AG09309 (cell line): ENCODE measurements at regions not wholly inside any gene's neighbourhood (a gene's known extent, or its start where the extent isn't known, plus 50 kb on each side); places are given as distances from the start of the nearest gene placed in this dataset.

Experiments
- DNase-seq: peaks from one replicate; pipeline ENCODE4 v3.0.0-alpha.2; 2010; ENCODE audit warnings: low read depth
- H3K4me3 ChIP-seq: 2 replicates; pipeline ENCODE4 v1.5.1; 2011; ENCODE audit warnings: mild to moderate bottlenecking, low read depth, low read length, moderate library complexity; ENCODE audit not compliant: control insufficient read depth
- CTCF ChIP-seq: IDR thresholded peaks from 2 replicates; pipeline ENCODE4 v1.5.1; 2011; ENCODE audit warnings: mild to moderate bottlenecking, low read depth, low read length, inconsistent platforms; ENCODE audit not compliant: insufficient read depth, control insufficient read depth; ENCODE audit errors: missing control alignments

- TF ChIP-seq CTCF = no peak
- no peak overlapping the region for H3K4me3 ChIP-seq
- DNase-seq = no peak
These were observed 101.4 kb downstream of the SIPA1L2 start for GRCh38 chr1:232528472-232529089.

- H3K4me3 ChIP-seq = no peak overlapping the region
- no peak for TF ChIP-seq CTCF
- no peak for DNase-seq
These were observed 105.9 kb downstream of the SIPA1L2 start for GRCh38 chr1:232524056-232524455.

- no peak overlapping the region for H3K4me3 ChIP-seq
- no peak for TF ChIP-seq CTCF
- DNase-seq = no peak
These were observed 107.7 kb downstream of the SIPA1L2 start for GRCh38 chr1:232522189-232522588.

GRCh38 chr1:232521660-232522059 lies 108.3 kb downstream of the SIPA1L2 start:
- no peak overlapping the region for H3K4me3 ChIP-seq
- TF ChIP-seq CTCF = no peak
- DNase-seq = no peak

GRCh38 chr1:232519186-232519585 lies 110.7 kb downstream of the SIPA1L2 start:
- no peak for TF ChIP-seq CTCF
- DNase-seq = no peak
- no peak overlapping the region for H3K4me3 ChIP-seq

- no peak for DNase-seq
- TF ChIP-seq CTCF = no peak
- H3K4me3 ChIP-seq = no peak overlapping the region
These were observed 111.6 kb downstream of the SIPA1L2 start for GRCh38 chr1:232518349-232518748.

- no peak for TF ChIP-seq CTCF
- DNase-seq = no peak
These were observed 112.7 kb downstream of the SIPA1L2 start for GRCh38 chr1:232517204-232517603.

More at GRCh38 chr1:232517204-232517603, 112.7 kb downstream of the SIPA1L2 start:
- no peak overlapping the region for H3K4me3 ChIP-seq
